ENCODE measurements at regions not wholly inside any gene's neighbourhood (a gene's known extent, or its start where the extent isn't known, plus 50 kb on each side); places are given as distances from the start of the nearest gene placed in this dataset.

DNA sequence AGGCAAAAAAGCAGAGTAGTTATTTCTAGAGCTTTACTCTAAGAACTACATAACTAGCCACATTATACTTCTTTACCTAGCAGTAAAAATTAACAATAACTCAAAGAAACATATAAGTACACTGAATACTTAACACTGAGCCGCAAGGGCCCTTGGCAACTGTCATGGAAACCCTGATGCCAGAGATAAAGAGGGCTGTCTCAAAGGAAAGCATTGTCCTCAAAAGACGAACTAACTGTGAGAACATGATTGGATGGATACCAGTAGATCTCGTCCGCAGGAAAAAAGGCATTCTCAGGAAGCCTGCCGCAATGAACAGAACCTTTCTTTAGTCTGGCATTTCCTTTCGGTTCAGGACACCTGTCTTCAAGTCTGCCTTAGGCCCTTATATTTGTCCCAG is 379.0 kb upstream of the SLC30A5 start:
- TF ChIP-seq, protein P1, sequence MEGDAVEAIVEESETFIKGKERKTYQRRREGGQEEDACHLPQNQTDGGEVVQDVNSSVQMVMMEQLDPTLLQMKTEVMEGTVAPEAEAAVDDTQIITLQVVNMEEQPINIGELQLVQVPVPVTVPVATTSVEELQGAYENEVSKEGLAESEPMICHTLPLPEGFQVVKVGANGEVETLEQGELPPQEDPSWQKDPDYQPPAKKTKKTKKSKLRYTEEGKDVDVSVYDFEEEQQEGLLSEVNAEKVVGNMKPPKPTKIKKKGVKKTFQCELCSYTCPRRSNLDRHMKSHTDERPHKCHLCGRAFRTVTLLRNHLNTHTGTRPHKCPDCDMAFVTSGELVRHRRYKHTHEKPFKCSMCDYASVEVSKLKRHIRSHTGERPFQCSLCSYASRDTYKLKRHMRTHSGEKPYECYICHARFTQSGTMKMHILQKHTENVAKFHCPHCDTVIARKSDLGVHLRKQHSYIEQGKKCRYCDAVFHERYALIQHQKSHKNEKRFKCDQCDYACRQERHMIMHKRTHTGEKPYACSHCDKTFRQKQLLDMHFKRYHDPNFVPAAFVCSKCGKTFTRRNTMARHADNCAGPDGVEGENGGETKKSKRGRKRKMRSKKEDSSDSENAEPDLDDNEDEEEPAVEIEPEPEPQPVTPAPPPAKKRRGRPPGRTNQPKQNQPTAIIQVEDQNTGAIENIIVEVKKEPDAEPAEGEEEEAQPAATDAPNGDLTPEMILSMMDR (IDR thresholded peaks at IDR 0.05) = no peak

DNA sequence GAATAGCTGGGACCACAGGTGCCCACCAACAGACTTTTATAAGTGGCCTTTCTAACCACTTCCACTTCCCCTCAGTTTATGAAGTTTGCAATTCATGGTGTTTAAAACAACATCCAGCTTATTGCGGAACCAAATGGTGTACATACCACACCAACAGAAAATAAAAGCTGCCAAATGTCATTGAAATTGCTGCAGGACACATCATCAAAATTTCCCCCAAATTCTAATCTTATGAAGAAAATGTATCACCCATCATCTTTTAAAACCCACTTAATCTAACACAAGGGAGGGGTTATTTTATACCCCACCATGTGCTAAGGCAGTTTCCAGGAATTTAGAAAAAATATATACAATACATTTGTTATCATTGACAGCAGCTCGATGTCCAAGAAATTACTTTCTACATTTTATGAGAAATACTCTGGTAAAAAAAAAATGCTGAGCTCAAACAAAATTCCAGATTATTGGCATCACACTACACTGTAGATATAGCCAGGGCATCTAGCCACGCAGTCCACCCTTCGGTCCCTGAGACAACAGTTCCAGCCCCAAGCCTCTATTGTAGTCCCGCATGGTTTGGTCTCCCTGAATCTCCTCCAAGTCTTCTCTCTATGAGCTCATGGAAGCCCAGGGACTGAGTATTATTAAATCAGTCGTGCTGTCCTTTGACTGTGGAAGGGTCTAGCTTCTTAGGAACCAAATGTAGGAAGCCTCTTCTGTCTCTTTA is 372.8 kb upstream of the SLC30A5 start:
- TF ChIP-seq, protein P1 (IDR thresholded peaks at IDR 0.05) = no peak

DNA sequence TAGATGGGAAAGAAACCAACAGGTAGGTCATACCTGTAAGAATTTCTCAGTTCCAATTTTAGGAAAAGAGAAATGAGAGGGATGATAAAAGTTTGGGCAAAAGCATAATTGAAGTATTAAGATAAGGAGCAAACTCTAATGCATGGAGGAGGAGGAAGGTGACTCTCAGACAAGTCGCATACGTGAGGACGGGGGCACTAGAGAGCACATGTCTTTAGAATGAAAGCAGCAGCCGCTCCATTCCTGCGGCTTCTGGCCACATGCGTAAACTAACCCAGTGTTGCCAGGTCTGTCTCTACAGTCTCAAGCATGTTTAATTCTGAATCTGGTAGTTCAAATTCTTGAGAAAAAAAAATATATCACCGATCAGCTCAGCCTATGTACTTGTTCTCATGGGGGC is 371.5 kb upstream of the SLC30A5 start:
- TF ChIP-seq, protein P1 (IDR thresholded peaks at IDR 0.05) = no peak

DNA sequence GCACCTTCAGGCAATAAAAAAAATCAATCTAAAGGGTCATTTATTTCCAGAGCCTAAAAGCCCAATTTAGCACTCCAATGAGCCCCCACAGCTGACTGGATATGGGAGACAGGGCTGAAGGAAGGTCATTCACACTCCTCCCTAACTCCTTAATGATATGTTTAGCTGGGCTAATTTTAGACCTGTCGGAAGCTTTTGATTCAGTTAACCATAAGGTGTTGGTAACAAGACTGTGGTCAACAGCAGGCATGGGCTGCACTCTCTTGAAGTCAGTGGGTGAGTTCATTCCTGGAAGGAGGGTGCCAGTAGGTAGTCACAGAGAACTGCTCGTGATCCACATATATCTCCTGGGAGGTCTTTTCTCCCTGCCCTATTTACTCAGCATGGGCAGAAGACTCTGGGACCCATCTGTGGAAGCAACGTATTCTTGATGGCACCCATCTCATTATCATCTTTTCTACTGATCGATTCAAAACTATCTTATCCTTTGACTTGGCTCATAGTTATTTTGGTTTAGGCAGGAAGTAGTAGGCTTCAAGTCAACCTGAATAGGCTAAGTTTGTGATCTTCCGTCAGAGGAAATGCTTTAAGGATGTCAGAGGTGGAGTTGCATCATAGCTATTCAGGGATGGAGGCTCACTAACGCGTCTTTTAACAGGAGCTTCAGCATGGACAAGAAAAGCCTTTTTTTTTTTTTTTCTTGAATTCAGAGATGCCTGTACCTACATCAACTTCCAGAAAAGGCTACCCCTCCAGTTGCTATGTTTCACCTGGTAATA is 367.7 kb upstream of the SLC30A5 start:
- TF ChIP-seq, protein P1 (IDR thresholded peaks at IDR 0.05) = no peak

DNA sequence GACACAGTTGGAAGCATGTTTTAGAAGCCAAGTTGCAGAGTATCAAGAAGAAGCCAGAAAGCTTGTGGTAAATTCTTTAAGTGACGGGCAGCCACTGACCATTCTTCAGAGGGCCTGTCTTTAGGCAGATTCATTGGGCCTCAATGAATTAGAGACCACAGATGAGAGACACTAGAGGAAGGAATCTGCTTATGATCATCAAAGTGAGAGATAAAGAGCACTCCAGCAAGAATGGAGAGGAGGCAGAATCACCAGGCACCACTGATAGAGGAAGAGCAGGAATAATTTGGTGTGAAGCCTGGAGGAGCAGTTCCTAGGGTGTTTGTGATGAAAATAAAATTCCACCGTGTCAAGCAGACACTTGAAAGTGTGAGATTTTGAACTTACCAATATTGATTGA is 365.9 kb upstream of the SLC30A5 start:
- TF ChIP-seq, protein P1 (IDR thresholded peaks at IDR 0.05) = no peak

DNA sequence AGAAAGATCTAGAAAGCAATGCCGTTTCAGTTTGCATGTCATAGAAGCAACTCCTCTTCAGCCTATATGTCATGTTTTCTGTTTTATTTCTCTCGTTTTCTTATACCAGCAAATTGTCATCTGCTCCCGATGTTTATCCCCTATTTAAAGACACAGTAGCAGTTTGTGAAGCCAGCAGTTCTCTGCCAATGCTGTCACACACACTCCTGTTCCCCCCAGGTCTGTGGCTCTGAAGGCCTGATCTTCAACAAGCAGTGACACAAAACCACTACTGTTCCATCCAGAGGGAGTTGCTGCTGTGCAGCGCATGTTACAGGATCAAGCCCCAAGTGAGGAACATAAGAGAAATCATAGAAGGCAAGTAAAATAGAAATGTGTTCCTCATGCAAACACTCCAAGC is 364.1 kb upstream of the SLC30A5 start:
- TF ChIP-seq, protein P1 (IDR thresholded peaks at IDR 0.05) = no peak

DNA sequence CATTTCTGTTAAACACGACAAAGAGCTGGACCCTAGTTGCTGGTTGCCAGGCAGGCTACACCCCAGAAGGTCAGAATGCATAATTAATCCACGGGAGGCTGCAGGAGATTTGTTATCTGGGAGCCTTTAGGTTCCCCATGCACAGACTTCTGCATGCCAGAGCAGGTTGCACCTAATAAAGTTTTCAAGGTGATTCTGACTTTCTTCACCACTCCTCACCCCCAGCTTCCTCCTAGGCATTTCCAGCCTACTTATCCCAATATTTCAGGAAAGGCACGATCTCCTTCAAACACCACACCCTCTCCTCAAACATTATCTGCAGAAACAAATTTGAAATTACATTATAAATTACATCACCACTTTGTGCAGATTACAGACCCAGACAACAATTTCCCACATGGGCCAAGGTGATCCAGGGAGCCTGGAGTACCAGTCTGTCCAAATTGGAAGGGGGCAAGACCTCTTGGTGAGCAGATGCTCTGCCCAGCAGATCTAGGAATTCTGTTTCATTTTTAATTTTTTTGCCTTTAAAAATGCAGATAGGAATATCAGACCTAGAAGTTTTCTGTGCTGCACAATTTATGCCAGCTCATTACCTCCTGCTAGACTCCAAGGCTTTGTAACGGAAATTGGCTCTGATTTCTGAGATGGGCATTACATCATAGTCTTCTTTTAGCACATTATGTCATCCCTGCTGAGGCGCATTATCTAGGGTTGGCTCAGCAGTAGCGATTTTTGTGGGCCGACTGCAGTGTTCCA is 363.4 kb upstream of the SLC30A5 start:
- TF ChIP-seq, protein P1 (IDR thresholded peaks at IDR 0.05) = no peak
